ENCODE measurements at regions not wholly inside any gene's neighbourhood (a gene's known extent, or its start where the extent isn't known, plus 50 kb on each side); places are given as distances from the start of the nearest gene placed in this dataset.
A peak's percentile ranks its signal among the peaks of the same experiment; 100 is the strongest.

- no peaks in the 10 kb centered on the region for H3K36me3 ChIP-seq (ENCODE audit: control insufficient read depth, insufficient read depth, low read length)
- H3K4me3 ChIP-seq (ENCODE audit: low read depth, low read length): no peak overlapping the region
- DNase-seq (ENCODE audit: low read depth) (no peak), FAIRE-seq (no peak)
- H3K27me3 ChIP-seq (ENCODE audit: control insufficient read depth, insufficient read depth, low read length): no peaks in the 10 kb centered on the region
- no peak for TF ChIP-seq CTCF (IDR thresholded peaks at IDR 0.05; ENCODE audit: insufficient read depth, low read length, severe bottlenecking)
Observed at GRCh38 chr3:187945374-187945773, 200.1 kb upstream of the BCL6 start.

- DNase-seq (ENCODE audit: low read depth) (peak; percentile 26), FAIRE-seq (no peak)
- no peak overlapping the region for H3K4me3 ChIP-seq (ENCODE audit: low read depth, low read length)
- no peak for TF ChIP-seq CTCF (IDR thresholded peaks at IDR 0.05; ENCODE audit: insufficient read depth, low read length, severe bottlenecking)
- H3K27me3 ChIP-seq (ENCODE audit: control insufficient read depth, insufficient read depth, low read length): no peaks in the 10 kb centered on the region
- H3K36me3 ChIP-seq (ENCODE audit: control insufficient read depth, insufficient read depth, low read length): no peaks in the 10 kb centered on the region
Observed at GRCh38 chr3:187946163-187946691, 201.0 kb upstream of the BCL6 start.

GRCh38 chr3:187946981-187947380 is 201.7 kb upstream of the BCL6 start:
- no peak for TF ChIP-seq CTCF (IDR thresholded peaks at IDR 0.05; ENCODE audit: insufficient read depth, low read length, severe bottlenecking)
- FAIRE-seq (no peak), DNase-seq (ENCODE audit: low read depth) (peak; percentile 49)
- no peaks in the 10 kb centered on the region for H3K36me3 ChIP-seq (ENCODE audit: control insufficient read depth, insufficient read depth, low read length)
- H3K27me3 ChIP-seq (ENCODE audit: control insufficient read depth, insufficient read depth, low read length): no peaks in the 10 kb centered on the region
- H3K4me3 ChIP-seq (ENCODE audit: low read depth, low read length): no peak overlapping the region

GRCh38 chr3:187947927-187948682 is 202.8 kb upstream of the BCL6 start:
- no peak for TF ChIP-seq CTCF (IDR thresholded peaks at IDR 0.05; ENCODE audit: insufficient read depth, low read length, severe bottlenecking)
- Histone ChIP-seq H3K4me3 (ENCODE audit: low read depth, low read length) (no peak overlapping the region), H3K27me3 (ENCODE audit: control insufficient read depth, insufficient read depth, low read length) (no peaks in the 10 kb centered on the region), H3K36me3 (ENCODE audit: control insufficient read depth, insufficient read depth, low read length) (no peaks in the 10 kb centered on the region)
- no peak for DNase-seq (ENCODE audit: low read depth)
- no peak for FAIRE-seq

- Histone ChIP-seq H3K4me3 (ENCODE audit: low read depth, low read length) (no peak overlapping the region), H3K27me3 (ENCODE audit: control insufficient read depth, insufficient read depth, low read length) (no peaks in the 10 kb centered on the region), H3K36me3 (ENCODE audit: control insufficient read depth, insufficient read depth, low read length) (no peaks in the 10 kb centered on the region)
- no peak for TF ChIP-seq CTCF (IDR thresholded peaks at IDR 0.05; ENCODE audit: insufficient read depth, low read length, severe bottlenecking)
- FAIRE-seq: no peak
- DNase-seq (ENCODE audit: low read depth): no peak
Observed at GRCh38 chr3:187949093-187949820, 204.0 kb upstream of the BCL6 start.
